OCI-LY7 (cell line): ENCODE measurements at regions not wholly inside any gene's neighbourhood (a gene's known extent, or its start where the extent isn't known, plus 50 kb on each side); places are given as distances from the start of the nearest gene placed in this dataset.

ENCODE experiments used
- BruUV-seq: library from RNA; stranded (reverse); fragments of 400-500 nt; replicated peaks from 2 replicates; lab custom pipeline; 2021; lab: Mats Ljungman, UMichigan
- CTCF ChIA-PET: fragments of 300-600 bp; sonication (Branson Sonifier 250); formaldehyde crosslinking; loops from one replicate; lab custom pipeline; 2022; ENCODE audit warnings: antibody characterized with exemption; ENCODE audit not compliant: unreplicated experiment; lab: Charles Lee
- POLR2A ChIA-PET: fragments of 300-600 bp; sonication (Branson Sonifier 250); formaldehyde crosslinking; loops from one replicate; lab custom pipeline; 2022; ENCODE audit warnings: antibody characterized with exemption; lab: Charles Lee
- DNase-seq: peaks from one replicate; pipeline ENCODE4 v3.0.0-alpha.2; 2015; ENCODE audit warnings: low spot score
- H2AFZ ChIP-seq: fragments of 200-600 bp; sonication (generic), shearing (Covaris generic); 2 replicates; pipeline ENCODE4 v1.6.1; 2014; ENCODE audit warnings: mild to moderate bottlenecking, antibody characterized with exemption, low read length, moderate library complexity
- H3K27ac ChIP-seq: fragments of 200-600 bp; sonication (generic); 2 replicates; pipeline ENCODE4 v1.5.1; 2014; ENCODE audit warnings: mixed run types, low read depth, mild to moderate bottlenecking, moderate library complexity, low read length, inconsistent platforms; ENCODE audit not compliant: poor library complexity, severe bottlenecking
- H3K36me3 ChIP-seq: fragments of 200-600 bp; sonication (generic); 2 replicates; pipeline ENCODE4 v1.6.1; 2014; ENCODE audit warnings: mild to moderate bottlenecking, antibody characterized with exemption, low read length, moderate library complexity, mixed read lengths; ENCODE audit not compliant: insufficient read depth
- H3K4me1 ChIP-seq: fragments of 200-600 bp; sonication (generic); 2 replicates; pipeline ENCODE4 v1.5.1; 2014; ENCODE audit warnings: mild to moderate bottlenecking, low read length; ENCODE audit not compliant: insufficient read depth, poor library complexity, severe bottlenecking
- H3K4me2 ChIP-seq: fragments of 200-600 bp; sonication (generic); 2 replicates; pipeline ENCODE4 v1.6.1; 2014; ENCODE audit warnings: mild to moderate bottlenecking, low read length
- H3K4me3 ChIP-seq: fragments of 200-600 bp; sonication (generic); 2 replicates; pipeline ENCODE4 v1.5.1; 2014; ENCODE audit warnings: mild to moderate bottlenecking, low read depth, low read length; ENCODE audit not compliant: poor library complexity, severe bottlenecking
- H3K79me2 ChIP-seq: fragments of 200-600 bp; sonication (generic); 2 replicates; pipeline ENCODE4 v1.6.1; 2016; ENCODE audit warnings: low read depth, mild to moderate bottlenecking, low read length, moderate library complexity, mixed read lengths; ENCODE audit not compliant: insufficient read depth
- H3K9me2 ChIP-seq: fragments of 200-600 bp; sonication (generic); 2 replicates; pipeline ENCODE4 v1.6.1; 2016; ENCODE audit warnings: mild to moderate bottlenecking, low read length, mixed read lengths; ENCODE audit not compliant: insufficient read depth
- H3K9me3 ChIP-seq: fragments of 200-600 bp; sonication (generic); 2 replicates; pipeline ENCODE4 v1.6.1; 2014; ENCODE audit warnings: mild to moderate bottlenecking, mixed run types, low read length, mixed read lengths
- H4K20me1 ChIP-seq: fragments of 200-600 bp; sonication (generic); 2 replicates; pipeline ENCODE4 v1.6.1; 2014; ENCODE audit warnings: mild to moderate bottlenecking, antibody characterized with exemption, low read length, moderate library complexity, mixed read lengths; ENCODE audit not compliant: insufficient read depth
- EZH2phosphoT487 ChIP-seq: fragments of 200-600 bp; sonication (generic); IDR thresholded peaks from 2 replicates; pipeline ENCODE4 v1.6.1; 2018; ENCODE audit warnings: low read depth, borderline replicate concordance, mild to moderate bottlenecking, mixed run types, antibody characterized with exemption, low read length, moderate library complexity, mixed read lengths
- intact Hi-C: fragments of 100-400 bp; cut with micrococcal nuclease; formaldehyde crosslinking; loops from one replicate; pipeline ENCODE4 v1.10.0; 2022; ENCODE audit not compliant: unreplicated experiment
- TF ChIP-seq, protein P1 (sequence below): fragments of 200-600 bp; sonication (generic); conservative IDR thresholded peaks from 2 replicates; pipeline ENCODE4 v1.5.1; 2014; ENCODE audit warnings: mild to moderate bottlenecking, antibody characterized with exemption, low read length, moderate library complexity, mixed read lengths

DNA sequence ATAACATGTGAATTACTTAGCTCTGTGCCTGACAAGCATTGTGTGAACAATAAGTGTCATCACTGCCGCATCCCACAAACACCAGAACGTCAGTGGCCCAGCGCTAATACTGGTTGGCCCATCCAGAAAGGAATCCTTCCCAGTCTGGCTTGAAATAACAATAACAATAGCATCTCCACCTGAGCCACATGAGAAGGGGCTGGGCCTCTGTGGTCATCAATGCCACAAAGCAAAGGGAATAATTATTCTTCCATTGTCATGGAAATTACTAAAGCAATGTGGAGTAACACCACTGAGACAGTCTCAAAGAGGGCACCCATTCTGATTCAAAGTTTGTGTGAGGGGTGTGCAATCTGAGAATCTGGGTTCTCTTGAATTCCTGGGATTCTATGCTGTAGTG lies 105.7 kb upstream of the INHBA start:
- intact Hi-C loops: no loop called here
- DNase-seq: no peak
- TF ChIP-seq EZH2phosphoT487: no peak
- TF ChIP-seq, protein P1, sequence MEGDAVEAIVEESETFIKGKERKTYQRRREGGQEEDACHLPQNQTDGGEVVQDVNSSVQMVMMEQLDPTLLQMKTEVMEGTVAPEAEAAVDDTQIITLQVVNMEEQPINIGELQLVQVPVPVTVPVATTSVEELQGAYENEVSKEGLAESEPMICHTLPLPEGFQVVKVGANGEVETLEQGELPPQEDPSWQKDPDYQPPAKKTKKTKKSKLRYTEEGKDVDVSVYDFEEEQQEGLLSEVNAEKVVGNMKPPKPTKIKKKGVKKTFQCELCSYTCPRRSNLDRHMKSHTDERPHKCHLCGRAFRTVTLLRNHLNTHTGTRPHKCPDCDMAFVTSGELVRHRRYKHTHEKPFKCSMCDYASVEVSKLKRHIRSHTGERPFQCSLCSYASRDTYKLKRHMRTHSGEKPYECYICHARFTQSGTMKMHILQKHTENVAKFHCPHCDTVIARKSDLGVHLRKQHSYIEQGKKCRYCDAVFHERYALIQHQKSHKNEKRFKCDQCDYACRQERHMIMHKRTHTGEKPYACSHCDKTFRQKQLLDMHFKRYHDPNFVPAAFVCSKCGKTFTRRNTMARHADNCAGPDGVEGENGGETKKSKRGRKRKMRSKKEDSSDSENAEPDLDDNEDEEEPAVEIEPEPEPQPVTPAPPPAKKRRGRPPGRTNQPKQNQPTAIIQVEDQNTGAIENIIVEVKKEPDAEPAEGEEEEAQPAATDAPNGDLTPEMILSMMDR: no peak
- H4K20me1 ChIP-seq: no peaks in the 10 kb centered on the region
- no peak overlapping the region for H2AFZ ChIP-seq
- H3K9me3 ChIP-seq: no peaks in the 10 kb centered on the region
- H3K4me3 ChIP-seq: no peak overlapping the region
- no peak overlapping the region for H3K4me2 ChIP-seq
- H3K4me1 ChIP-seq: no peaks in the 10 kb centered on the region
- no peak overlapping the region for H3K27ac ChIP-seq
- no peaks in the 10 kb centered on the region for H3K9me2 ChIP-seq
- H3K79me2 ChIP-seq: no peaks in the 10 kb centered on the region
- no peaks in the 10 kb centered on the region for H3K36me3 ChIP-seq
- POLR2A ChIA-PET: no interaction called here
- BruUV-seq: no TSS peak
- CTCF ChIA-PET: no interaction called here

DNA sequence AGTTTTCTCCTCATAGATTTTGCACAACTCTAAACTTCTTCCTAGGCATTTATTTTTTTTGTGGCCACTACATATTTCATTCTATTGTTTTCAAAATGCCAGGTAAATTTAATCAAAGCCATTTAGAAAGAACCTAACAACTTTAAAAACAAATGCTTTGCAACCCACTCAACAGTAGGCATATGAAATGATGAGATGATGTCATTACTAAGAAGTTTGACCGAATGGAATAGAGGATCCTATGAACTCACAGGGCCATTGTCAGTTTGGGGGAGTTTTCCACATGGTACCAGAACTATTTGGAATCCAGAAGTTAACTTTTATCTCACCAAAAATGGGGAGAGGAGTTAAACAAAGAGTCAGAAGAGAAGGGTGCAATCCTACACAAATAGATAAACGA lies 100.7 kb upstream of the INHBA start:
- Histone ChIP-seq H3K4me3 (no peak overlapping the region), H2AFZ (no peak overlapping the region), H3K9me2 (no peaks in the 10 kb centered on the region), H3K36me3 (no peaks in the 10 kb centered on the region), H3K4me2 (no peak overlapping the region), H4K20me1 (no peaks in the 10 kb centered on the region), H3K27ac (no peak overlapping the region), H3K9me3 (no peaks in the 10 kb centered on the region), H3K4me1 (no peaks in the 10 kb centered on the region), H3K79me2 (no peaks in the 10 kb centered on the region)
- no peak for DNase-seq
- intact Hi-C loops: no loop called here
- BruUV-seq: no TSS peak
- ChIA-PET CTCF (no interaction called here), POLR2A (no interaction called here)
- no peak for TF ChIP-seq EZH2phosphoT487
- TF ChIP-seq, protein P1: no peak

DNA sequence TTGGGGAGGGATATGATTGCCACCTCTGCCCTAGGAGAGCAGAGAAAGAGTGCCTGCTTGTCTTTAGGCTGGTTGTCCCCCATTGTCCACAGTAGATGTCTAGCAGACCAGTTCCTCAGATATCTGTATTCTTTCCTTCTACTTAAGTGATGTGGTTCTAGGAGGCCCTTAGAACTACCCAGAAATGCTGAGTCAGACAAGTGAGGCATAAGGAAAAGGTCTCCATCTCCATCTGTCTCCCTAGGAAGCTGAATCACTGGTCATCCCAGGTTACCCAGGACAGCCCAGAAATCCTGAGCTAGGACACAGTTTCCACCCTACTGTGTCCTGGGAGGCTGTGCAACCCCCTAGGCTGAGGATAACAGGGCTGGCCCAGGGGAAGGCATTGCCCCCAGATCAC lies 93.4 kb upstream of the INHBA start:
- no peak for TF ChIP-seq EZH2phosphoT487
- TF ChIP-seq, protein P1: no peak
- POLR2A ChIA-PET: no interaction called here
- no peaks in the 10 kb centered on the region for H4K20me1 ChIP-seq
- H3K27ac ChIP-seq: no peak overlapping the region
- CTCF ChIA-PET: no interaction called here
- no peak overlapping the region for H3K4me2 ChIP-seq
- BruUV-seq: no TSS peak
- DNase-seq: no peak
- H3K4me1 ChIP-seq: no peaks in the 10 kb centered on the region
- intact Hi-C loops: no loop called here
- H3K79me2 ChIP-seq: no peaks in the 10 kb centered on the region
- no peaks in the 10 kb centered on the region for H3K9me2 ChIP-seq
- no peaks in the 10 kb centered on the region for H3K9me3 ChIP-seq
- H2AFZ ChIP-seq: no peak overlapping the region
- no peaks in the 10 kb centered on the region for H3K36me3 ChIP-seq
- H3K4me3 ChIP-seq: no peak overlapping the region
